ENCODE measurements at regions not wholly inside any gene's neighbourhood (a gene's known extent, or its start where the extent isn't known, plus 50 kb on each side); places are given as distances from the start of the nearest gene placed in this dataset.

DNA sequence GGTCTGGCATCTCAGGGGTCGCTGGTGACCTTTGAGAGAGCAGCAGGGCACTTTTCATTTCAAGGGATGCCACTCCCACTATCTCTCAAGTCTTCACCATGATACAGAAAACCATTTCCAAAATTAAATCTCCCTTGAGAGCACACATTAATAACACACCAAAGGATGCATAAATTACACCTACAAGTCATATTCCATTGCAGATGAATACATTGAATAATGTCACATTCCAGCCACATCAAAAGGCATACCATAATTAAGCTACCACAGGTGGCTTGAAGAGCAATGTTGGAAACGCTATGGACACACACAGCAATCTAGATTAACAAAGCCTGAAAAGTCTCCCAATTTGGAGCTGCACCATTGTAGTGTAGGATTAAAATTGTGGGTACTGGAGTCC, 353.3 kb upstream of the ZMIZ1 start:
- H3K27ac Mint-ChIP-seq (ENCODE audit: low read depth, unreplicated experiment) = no peak overlapping the region
- BruUV-seq (replicated peaks) = no TSS peak
- DNase-seq (ENCODE audit: unreplicated experiment) = no peak
- no peak overlapping the region for H3K4me3 Mint-ChIP-seq (ENCODE audit: unreplicated experiment)
- ChIA-PET CTCF (no interaction called here), POLR2A (no interaction called here)
- no peaks in the 10 kb centered on the region for H3K9me3 Mint-ChIP-seq (ENCODE audit: unreplicated experiment)
- TF ChIP-seq CTCF (IDR thresholded peaks at IDR 0.05; ENCODE audit: unreplicated experiment) = no peak
- intact Hi-C loops (cut with micrococcal nuclease) = no loop called here
- H3K36me3 Mint-ChIP-seq (ENCODE audit: insufficient read depth, unreplicated experiment) = no peaks in the 10 kb centered on the region
- H3K4me1 Mint-ChIP-seq (ENCODE audit: insufficient read depth, unreplicated experiment) = no peaks in the 10 kb centered on the region
- peaks cover 56% of the 10 kb centered on the region for H3K27me3 Mint-ChIP-seq (ENCODE audit: insufficient read depth, unreplicated experiment)

DNA sequence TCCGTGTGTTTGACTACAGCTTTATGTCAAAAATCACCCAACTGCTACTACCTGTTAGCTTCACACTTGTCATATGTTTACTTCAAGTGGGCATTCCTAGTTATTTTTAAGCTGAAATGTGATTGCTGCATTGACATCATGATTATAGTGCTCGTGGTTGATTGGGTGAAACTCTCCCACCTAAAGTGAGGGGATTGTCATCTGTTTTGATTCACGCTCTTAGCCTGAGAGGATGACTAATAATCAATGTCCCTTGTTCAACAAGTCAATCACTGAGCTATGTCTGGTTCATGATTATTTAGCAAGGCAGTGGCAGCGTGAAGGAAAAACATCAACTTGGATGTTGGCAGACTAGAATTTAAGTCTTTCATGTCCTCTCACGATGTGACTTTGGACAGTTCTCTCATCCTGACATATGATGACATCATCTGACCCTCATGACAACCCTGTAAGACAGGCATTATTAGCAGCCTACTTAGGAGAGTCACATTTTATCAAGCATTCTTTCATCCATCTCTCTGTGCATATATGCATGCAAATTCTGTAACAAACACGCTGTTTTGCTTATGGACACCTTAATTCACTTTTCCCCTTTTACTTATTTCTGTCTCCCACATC, 352.6 kb upstream of the ZMIZ1 start:
- BruUV-seq (replicated peaks) = no TSS peak
- Mint-ChIP-seq H3K36me3 (ENCODE audit: insufficient read depth, unreplicated experiment) (no peaks in the 10 kb centered on the region), H3K4me1 (ENCODE audit: insufficient read depth, unreplicated experiment) (no peaks in the 10 kb centered on the region), H3K9me3 (ENCODE audit: unreplicated experiment) (no peaks in the 10 kb centered on the region), H3K4me3 (ENCODE audit: unreplicated experiment) (no peak overlapping the region), H3K27ac (ENCODE audit: low read depth, unreplicated experiment) (no peak overlapping the region), H3K27me3 (ENCODE audit: insufficient read depth, unreplicated experiment) (peaks cover 59% of the 10 kb centered on the region)
- TF ChIP-seq CTCF (IDR thresholded peaks at IDR 0.05; ENCODE audit: unreplicated experiment) = no peak
- intact Hi-C loops (cut with micrococcal nuclease) = no loop called here
- ChIA-PET POLR2A (no interaction called here), CTCF (interaction anchor here (0.6 kb wide), 1 partner anchor 15 kb away, joined by 3 read pairs; no protein-coding TSS in a partner anchor)
- DNase-seq (ENCODE audit: unreplicated experiment) = no peak

DNA sequence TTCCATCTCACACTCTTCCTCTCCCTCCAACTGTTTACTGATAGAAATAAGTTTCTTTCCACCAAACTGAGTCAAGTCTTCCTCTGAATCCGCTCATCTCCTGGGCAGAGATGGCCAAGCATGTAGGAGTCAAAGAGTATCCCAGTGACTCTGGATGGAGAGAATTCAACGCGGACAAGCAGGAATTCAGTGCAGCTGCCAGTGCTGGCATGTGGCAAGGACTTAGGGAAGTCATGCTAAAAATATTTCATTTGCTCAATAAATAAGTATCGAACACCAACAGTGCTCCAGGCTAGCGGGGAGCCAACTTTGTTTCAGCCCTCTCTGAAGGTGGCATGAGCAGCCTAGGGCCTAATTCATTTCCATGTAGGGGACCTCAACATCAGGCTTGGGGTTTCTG, 351.6 kb upstream of the ZMIZ1 start:
- intact Hi-C loops (cut with micrococcal nuclease) = no loop called here
- no peak for TF ChIP-seq CTCF (IDR thresholded peaks at IDR 0.05; ENCODE audit: unreplicated experiment)
- H3K36me3 Mint-ChIP-seq (ENCODE audit: insufficient read depth, unreplicated experiment) = no peaks in the 10 kb centered on the region
- no peaks in the 10 kb centered on the region for H3K9me3 Mint-ChIP-seq (ENCODE audit: unreplicated experiment)
- ChIA-PET POLR2A (no interaction called here), CTCF (no interaction called here)
- H3K27me3 Mint-ChIP-seq (ENCODE audit: insufficient read depth, unreplicated experiment) = peaks cover 52% of the 10 kb centered on the region
- no peak overlapping the region for H3K27ac Mint-ChIP-seq (ENCODE audit: low read depth, unreplicated experiment)
- H3K4me3 Mint-ChIP-seq (ENCODE audit: unreplicated experiment) = no peak overlapping the region
- DNase-seq (ENCODE audit: unreplicated experiment) = no peak
- H3K4me1 Mint-ChIP-seq (ENCODE audit: insufficient read depth, unreplicated experiment) = no peaks in the 10 kb centered on the region
- BruUV-seq (replicated peaks) = no TSS peak

DNA sequence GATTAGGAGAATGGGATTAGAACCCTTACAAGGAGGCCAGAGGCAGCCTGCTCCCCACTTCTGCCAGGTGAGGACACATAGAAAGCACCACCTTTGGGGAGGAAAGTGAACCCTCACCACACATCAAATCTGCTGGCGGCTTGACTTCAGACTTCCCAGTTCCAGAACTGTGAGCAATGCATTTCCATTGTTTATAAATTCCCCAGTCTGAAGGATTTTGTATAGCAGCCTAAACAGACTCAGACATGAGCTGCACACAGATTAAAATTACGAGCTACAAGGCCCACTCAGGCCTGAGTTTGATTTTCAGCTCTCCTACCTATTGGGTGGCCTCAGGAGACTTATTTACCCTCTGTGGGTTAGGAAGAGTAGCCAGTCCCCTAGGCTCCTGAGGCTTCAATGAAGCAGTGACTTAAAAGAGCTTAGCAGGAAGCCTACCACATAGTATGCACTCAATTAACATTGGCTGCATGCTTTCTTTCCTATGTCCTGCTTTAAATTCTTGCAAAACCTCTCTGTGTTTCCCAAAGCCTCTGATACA, 350.7 kb upstream of the ZMIZ1 start:
- H3K27me3 Mint-ChIP-seq (ENCODE audit: insufficient read depth, unreplicated experiment) = peaks cover 52% of the 10 kb centered on the region
- CTCF ChIA-PET = interaction anchor here (0.6 kb wide), 2 partner anchors 276 to 1400 kb away, joined by 3 to 4 read pairs; no protein-coding TSS in a partner anchor
- H3K36me3 Mint-ChIP-seq (ENCODE audit: insufficient read depth, unreplicated experiment) = no peaks in the 10 kb centered on the region
- no peak for TF ChIP-seq CTCF (IDR thresholded peaks at IDR 0.05; ENCODE audit: unreplicated experiment)
- intact Hi-C loops (cut with micrococcal nuclease) = no loop called here
- no peak overlapping the region for H3K27ac Mint-ChIP-seq (ENCODE audit: low read depth, unreplicated experiment)
- H3K9me3 Mint-ChIP-seq (ENCODE audit: unreplicated experiment) = no peaks in the 10 kb centered on the region
- DNase-seq (ENCODE audit: unreplicated experiment) = no peak
- no peak overlapping the region for H3K4me3 Mint-ChIP-seq (ENCODE audit: unreplicated experiment)
- BruUV-seq (replicated peaks) = no TSS peak
- H3K4me1 Mint-ChIP-seq (ENCODE audit: insufficient read depth, unreplicated experiment) = no peaks in the 10 kb centered on the region
- POLR2A ChIA-PET = no interaction called here

All from MCF 10A (cell line).